MM.1S (cell line): ENCODE measurements at regions not wholly inside any gene's neighbourhood (a gene's known extent, or its start where the extent isn't known, plus 50 kb on each side); places are given as distances from the start of the nearest gene placed in this dataset.

Source experiments
- CTCF ChIP-seq: fragments of 300-600 bp; sonication (generic); IDR thresholded peaks from 2 replicates; pipeline ENCODE4 v1.5.1; 2016; ENCODE audit warnings: antibody characterized with exemption, low read length, mixed read lengths
- EZH2 ChIP-seq: fragments of 300-600 bp; sonication (generic); optimal IDR thresholded peaks from 2 replicates; pipeline ENCODE3; 2017; ENCODE audit warnings: low read depth, mild to moderate bottlenecking, antibody characterized with exemption, low read length, mixed read lengths

- TF ChIP-seq CTCF (no peak), EZH2 (no peak)
Measured at GRCh38 chr4:28009541-28009940, 1148.9 kb downstream of the STIM2 start.
